ENCODE measurements at regions not wholly inside any gene's neighbourhood (a gene's known extent, or its start where the extent isn't known, plus 50 kb on each side); places are given as distances from the start of the nearest gene placed in this dataset.

GRCh38 chr10:10677479-10677878, 340.2 kb upstream of the CELF2 start:
- Histone ChIP-seq H3K36me3 (no peaks in the 10 kb centered on the region), H3K27ac (no peak overlapping the region), H3K27me3 (replicated peaks; ENCODE audit: insufficient read depth) (no peaks in the 10 kb centered on the region), H3K9me3 (no peaks in the 10 kb centered on the region), H3K4me3 (no peak overlapping the region), H3K4me1 (replicated peaks) (no peaks in the 10 kb centered on the region)
- WGBS = 59% methylated on average over 3 of the region's 3 CpGs
- DNase-seq (ENCODE audit: low spot score) = peak; percentile 35
- intact Hi-C loops (cut with DNase I) = loop anchor here (5.0 to 10.0 kb wide), 2 partner anchors 1063 to 1335 kb away; no protein-coding TSS in a partner anchor
- TF ChIP-seq POLR2AphosphoS5 (IDR thresholded peaks at IDR 0.05) = no peak
- TF ChIP-seq, protein P1, sequence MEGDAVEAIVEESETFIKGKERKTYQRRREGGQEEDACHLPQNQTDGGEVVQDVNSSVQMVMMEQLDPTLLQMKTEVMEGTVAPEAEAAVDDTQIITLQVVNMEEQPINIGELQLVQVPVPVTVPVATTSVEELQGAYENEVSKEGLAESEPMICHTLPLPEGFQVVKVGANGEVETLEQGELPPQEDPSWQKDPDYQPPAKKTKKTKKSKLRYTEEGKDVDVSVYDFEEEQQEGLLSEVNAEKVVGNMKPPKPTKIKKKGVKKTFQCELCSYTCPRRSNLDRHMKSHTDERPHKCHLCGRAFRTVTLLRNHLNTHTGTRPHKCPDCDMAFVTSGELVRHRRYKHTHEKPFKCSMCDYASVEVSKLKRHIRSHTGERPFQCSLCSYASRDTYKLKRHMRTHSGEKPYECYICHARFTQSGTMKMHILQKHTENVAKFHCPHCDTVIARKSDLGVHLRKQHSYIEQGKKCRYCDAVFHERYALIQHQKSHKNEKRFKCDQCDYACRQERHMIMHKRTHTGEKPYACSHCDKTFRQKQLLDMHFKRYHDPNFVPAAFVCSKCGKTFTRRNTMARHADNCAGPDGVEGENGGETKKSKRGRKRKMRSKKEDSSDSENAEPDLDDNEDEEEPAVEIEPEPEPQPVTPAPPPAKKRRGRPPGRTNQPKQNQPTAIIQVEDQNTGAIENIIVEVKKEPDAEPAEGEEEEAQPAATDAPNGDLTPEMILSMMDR (IDR thresholded peaks at IDR 0.05) = peak in 3 of 4 experiments; percentile 36 to 59 (median 50)

DNA sequence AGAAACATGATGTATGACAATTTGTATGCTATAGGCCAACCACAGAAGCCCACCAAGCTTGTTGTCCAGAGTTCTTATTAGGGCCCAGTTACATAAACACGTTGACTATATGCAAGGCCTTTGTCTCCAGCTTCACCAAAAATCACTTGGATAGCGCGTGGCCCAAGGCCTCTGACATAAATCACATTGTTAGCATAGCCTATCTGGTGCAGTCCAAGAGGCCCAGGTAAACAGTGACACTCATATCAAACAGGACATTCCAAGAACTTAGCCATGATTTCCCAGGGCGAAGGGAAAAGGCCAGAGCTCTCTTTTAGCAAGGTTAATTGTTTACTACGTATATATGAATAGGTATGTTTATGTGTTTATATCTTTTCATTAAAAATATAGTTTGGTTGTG, 337.2 kb upstream of the CELF2 start:
- H3K36me3 ChIP-seq = no peaks in the 10 kb centered on the region
- H3K9me3 ChIP-seq = no peaks in the 10 kb centered on the region
- TF ChIP-seq POLR2A (IDR thresholded peaks at IDR 0.05) (no peak), POLR2AphosphoS5 (IDR thresholded peaks at IDR 0.05) (no peak)
- TF ChIP-seq, protein P1 (IDR thresholded peaks at IDR 0.05) = no peak
- H3K4me3 ChIP-seq = no peak overlapping the region
- no peaks in the 10 kb centered on the region for H3K27me3 ChIP-seq (replicated peaks; ENCODE audit: insufficient read depth)
- no peak for DNase-seq (ENCODE audit: low spot score)
- intact Hi-C loops (cut with DNase I) = no loop called here
- no peak overlapping the region for H3K27ac ChIP-seq
- H3K4me1 ChIP-seq (replicated peaks) = no peaks in the 10 kb centered on the region
- WGBS = 53% methylated on average over 5 of the region's 5 CpGs

GRCh38 chr10:10684972-10685371, 332.7 kb upstream of the CELF2 start:
- DNase-seq (ENCODE audit: low spot score) = no peak
- no peaks in the 10 kb centered on the region for H3K9me3 ChIP-seq
- WGBS = 51% methylated on average over 4 of the region's 4 CpGs
- no peaks in the 10 kb centered on the region for H3K27me3 ChIP-seq (replicated peaks; ENCODE audit: insufficient read depth)
- H3K27ac ChIP-seq = no peak overlapping the region
- H3K4me1 ChIP-seq (replicated peaks) = no peaks in the 10 kb centered on the region
- H3K4me3 ChIP-seq = no peak overlapping the region
- H3K36me3 ChIP-seq = no peaks in the 10 kb centered on the region
- intact Hi-C loops (cut with DNase I) = no loop called here
- TF ChIP-seq, protein P1 (IDR thresholded peaks at IDR 0.05) = no peak
- TF ChIP-seq POLR2AphosphoS5 (IDR thresholded peaks at IDR 0.05) (no peak), POLR2A (IDR thresholded peaks at IDR 0.05) (no peak)

DNA sequence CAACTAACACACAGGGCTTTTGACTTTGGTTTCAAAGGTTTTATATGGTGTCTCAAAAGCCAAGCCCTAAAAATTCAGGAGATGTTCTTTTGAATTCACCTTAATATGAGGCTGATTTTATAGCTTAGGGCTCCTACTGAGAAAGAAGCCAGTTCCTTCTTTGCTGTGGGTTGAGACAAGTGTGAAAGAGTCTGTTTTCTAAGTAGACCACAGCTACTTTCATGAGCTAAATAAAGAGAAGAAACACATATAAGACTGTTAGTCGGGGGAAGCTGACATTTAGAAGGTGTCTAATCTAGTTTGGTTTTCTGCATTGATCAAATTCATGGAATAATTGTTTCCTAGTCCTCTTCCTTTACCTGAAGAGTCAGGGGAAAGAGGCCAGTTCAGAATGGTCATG, 332.1 kb upstream of the CELF2 start:
- Histone ChIP-seq H3K36me3 (no peaks in the 10 kb centered on the region), H3K27me3 (replicated peaks; ENCODE audit: insufficient read depth) (no peaks in the 10 kb centered on the region), H3K27ac (no peak overlapping the region), H3K4me1 (replicated peaks) (no peaks in the 10 kb centered on the region), H3K4me3 (no peak overlapping the region), H3K9me3 (no peaks in the 10 kb centered on the region)
- DNase-seq (ENCODE audit: low spot score) = no peak
- TF ChIP-seq POLR2A (IDR thresholded peaks at IDR 0.05) = no peak
- TF ChIP-seq POLR2AphosphoS5 (IDR thresholded peaks at IDR 0.05) = no peak
- TF ChIP-seq, protein P1 (IDR thresholded peaks at IDR 0.05) = no peak
- intact Hi-C loops (cut with DNase I) = no loop called here
- WGBS = 91% methylated on average over 1 of the region's 1 CpG

- no peak overlapping the region for H3K4me3 ChIP-seq
- H3K36me3 ChIP-seq = no peaks in the 10 kb centered on the region
- 39% methylated on average over 4 of the region's 4 CpGs for WGBS
- TF ChIP-seq POLR2A (IDR thresholded peaks at IDR 0.05) = no peak
- no peak for TF ChIP-seq POLR2AphosphoS5 (IDR thresholded peaks at IDR 0.05)
- TF ChIP-seq, protein P1 (IDR thresholded peaks at IDR 0.05) = no peak
- H3K27me3 ChIP-seq (replicated peaks; ENCODE audit: insufficient read depth) = no peaks in the 10 kb centered on the region
- H3K4me1 ChIP-seq (replicated peaks) = no peaks in the 10 kb centered on the region
- intact Hi-C loops (cut with DNase I) = no loop called here
- no peak for DNase-seq (ENCODE audit: low spot score)
- no peak overlapping the region for H3K27ac ChIP-seq
- H3K9me3 ChIP-seq = no peaks in the 10 kb centered on the region
These were observed 329.9 kb upstream of the CELF2 start for GRCh38 chr10:10687751-10688150.
